Uterus (tissue), 3 donors: ENCODE measurements at regions not wholly inside any gene's neighbourhood (a gene's known extent, or its start where the extent isn't known, plus 50 kb on each side); places are given as distances from the start of the nearest gene placed in this dataset.

ENCODE experiments used
- DNase-seq, 2 donors: peaks; one replicate each; pipeline ENCODE4 v3.0.0-alpha.2; 2019 to 2020
- H3K27ac ChIP-seq, 2 donors: fragments of 200-600 bp; sonication (generic); 1 replicate in 1 of 2; 2 replicates in 1 of 2; pipeline ENCODE4 v1.5.1; 2016 to 2018
- H3K27me3 ChIP-seq, 2 donors: fragments of 200-600 bp; sonication (generic); one replicate each; pipeline ENCODE4 v1.5.1; 2018 to 2019; ENCODE audit warnings: control low read depth in 1 of 2
- H3K36me3 ChIP-seq, 2 donors: fragments of 200-600 bp; sonication (generic); one replicate each; pipeline ENCODE4 v1.5.1; 2019; ENCODE audit warnings: control low read depth in 1 of 2
- H3K4me1 ChIP-seq, 2 donors: fragments of 200-600 bp; sonication (generic); one replicate each; pipeline ENCODE4 v1.5.1; 2018 to 2019; ENCODE audit warnings: control low read depth in 1 of 2
- H3K4me3 ChIP-seq, 2 donors: fragments of 200-600 bp; sonication (generic); 1 replicate in 1 of 2; 2 replicates in 1 of 2; pipeline ENCODE4 v1.5.1; 2018 to 2019; ENCODE audit warnings: mild to moderate bottlenecking in 1 of 2
- H3K9me3 ChIP-seq, 2 donors: fragments of 200-600 bp; sonication (generic); one replicate each; pipeline ENCODE4 v1.5.1; 2019; ENCODE audit warnings: control low read depth in 1 of 2
- CTCF ChIP-seq, 4 experiments: fragments of 200-600 bp in 2 of 4; fragments of 450-650 bp in 2 of 4; sonication (generic) in 2 of 4; IDR thresholded peaks; one replicate each; pipeline ENCODE4 v1.5.1; 2016 to 2019; ENCODE audit warnings: antibody characterized with exemption in 4 of 4, mild to moderate bottlenecking in 2 of 4, moderate library complexity in 1 of 4
- POLR2A ChIP-seq, 2 donors: fragments of 450-650 bp; IDR thresholded peaks; one replicate each; pipeline ENCODE4 v1.6.1; 2016; ENCODE audit warnings: antibody characterized with exemption in 2 of 2, mild to moderate bottlenecking in 1 of 2, moderate library complexity in 1 of 2
- intact Hi-C: fragments of 100-400 bp; cut with DNase I; formaldehyde crosslinking; loops from one replicate; pipeline ENCODE4 v1.15.1; 2023; ENCODE audit warnings: low total_unique reads
- donor health status: DM: yes; HTN: yes; CAD: no.

- H3K36me3 ChIP-seq = no peaks in the 10 kb centered on the region
- H3K9me3 ChIP-seq = no peaks in the 10 kb centered on the region
- intact Hi-C loops = no loop called here
- no peak overlapping the region for H3K4me3 ChIP-seq
- H3K27me3 ChIP-seq = no peaks in the 10 kb centered on the region
- H3K27ac ChIP-seq = no peak overlapping the region
- TF ChIP-seq POLR2A (IDR thresholded peaks at IDR 0.05) = no peak
- no peak for TF ChIP-seq CTCF (IDR thresholded peaks at IDR 0.05)
- DNase-seq = no peak
- no peaks in the 10 kb centered on the region for H3K4me1 ChIP-seq
Observed at GRCh38 chr2:195413422-195413821, 243.6 kb upstream of the SLC39A10 start.

- no peaks in the 10 kb centered on the region for H3K4me1 ChIP-seq
- H3K27ac ChIP-seq = peak overlapping the region in 1 of 2 donors; percentile 6
- TF ChIP-seq POLR2A (IDR thresholded peaks at IDR 0.05) = no peak
- no peak for TF ChIP-seq CTCF (IDR thresholded peaks at IDR 0.05)
- DNase-seq = no peak
- no peaks in the 10 kb centered on the region for H3K36me3 ChIP-seq
- no peaks in the 10 kb centered on the region for H3K9me3 ChIP-seq
- no peaks in the 10 kb centered on the region for H3K27me3 ChIP-seq
- no peak overlapping the region for H3K4me3 ChIP-seq
- intact Hi-C loops = no loop called here
Observed at GRCh38 chr2:195411219-195411687, 245.8 kb upstream of the SLC39A10 start.

- no peaks in the 10 kb centered on the region for H3K9me3 ChIP-seq
- H3K27me3 ChIP-seq = no peaks in the 10 kb centered on the region
- no peak for DNase-seq
- no peak overlapping the region for H3K27ac ChIP-seq
- TF ChIP-seq CTCF (IDR thresholded peaks at IDR 0.05) (no peak), POLR2A (IDR thresholded peaks at IDR 0.05) (no peak)
- intact Hi-C loops = no loop called here
- H3K4me1 ChIP-seq = no peaks in the 10 kb centered on the region
- no peak overlapping the region for H3K4me3 ChIP-seq
- H3K36me3 ChIP-seq = no peaks in the 10 kb centered on the region
Observed at GRCh38 chr2:195410074-195410671, 246.9 kb upstream of the SLC39A10 start.

- H3K4me3 ChIP-seq = no peak overlapping the region
- no peaks in the 10 kb centered on the region for H3K9me3 ChIP-seq
- TF ChIP-seq CTCF (IDR thresholded peaks at IDR 0.05) (no peak), POLR2A (IDR thresholded peaks at IDR 0.05) (no peak)
- no peaks in the 10 kb centered on the region for H3K27me3 ChIP-seq
- no peaks in the 10 kb centered on the region for H3K4me1 ChIP-seq
- H3K36me3 ChIP-seq = no peaks in the 10 kb centered on the region
- no peak for DNase-seq
- no peak overlapping the region for H3K27ac ChIP-seq
- intact Hi-C loops = no loop called here
Observed at GRCh38 chr2:195408811-195409210, 248.2 kb upstream of the SLC39A10 start.

- Histone ChIP-seq H3K27me3 (no peaks in the 10 kb centered on the region), H3K27ac (no peak overlapping the region), H3K36me3 (no peaks in the 10 kb centered on the region), H3K4me1 (no peaks in the 10 kb centered on the region), H3K9me3 (no peaks in the 10 kb centered on the region), H3K4me3 (no peak overlapping the region)
- intact Hi-C loops = no loop called here
- TF ChIP-seq CTCF (IDR thresholded peaks at IDR 0.05) = no peak
- no peak for TF ChIP-seq POLR2A (IDR thresholded peaks at IDR 0.05)
- DNase-seq = no peak
Observed at GRCh38 chr2:195408196-195408595, 248.8 kb upstream of the SLC39A10 start.
